Neural progenitor cell (in vitro differentiated cells): ENCODE measurements at regions not wholly inside any gene's neighbourhood (a gene's known extent, or its start where the extent isn't known, plus 50 kb on each side); places are given as distances from the start of the nearest gene placed in this dataset.

Experiments
- CTCF ChIP-seq: fragments of 200-600 bp; sonication (generic); IDR thresholded peaks from 2 replicates; pipeline ENCODE4 v1.5.1; 2017; ENCODE audit warnings: antibody characterized with exemption, mild to moderate bottlenecking
- EZH2 ChIP-seq: fragments of 200-600 bp; sonication (generic); IDR thresholded peaks from 2 replicates; pipeline ENCODE4 v1.6.1; 2017; ENCODE audit warnings: antibody characterized with exemption, mild to moderate bottlenecking, moderate library complexity
- EZH2phosphoT487 ChIP-seq: fragments of 200-600 bp; sonication (generic); IDR thresholded peaks from 2 replicates; pipeline ENCODE4 v1.6.1; 2017; ENCODE audit warnings: antibody characterized with exemption

- TF ChIP-seq CTCF (no peak), EZH2 (no peak), EZH2phosphoT487 (no peak)
Measured at GRCh38 chr1:10911490-10912166, 100.8 kb upstream of the TARDBP start.
